ENCODE measurements at regions not wholly inside any gene's neighbourhood (a gene's known extent, or its start where the extent isn't known, plus 50 kb on each side); places are given as distances from the start of the nearest gene placed in this dataset.

DNA sequence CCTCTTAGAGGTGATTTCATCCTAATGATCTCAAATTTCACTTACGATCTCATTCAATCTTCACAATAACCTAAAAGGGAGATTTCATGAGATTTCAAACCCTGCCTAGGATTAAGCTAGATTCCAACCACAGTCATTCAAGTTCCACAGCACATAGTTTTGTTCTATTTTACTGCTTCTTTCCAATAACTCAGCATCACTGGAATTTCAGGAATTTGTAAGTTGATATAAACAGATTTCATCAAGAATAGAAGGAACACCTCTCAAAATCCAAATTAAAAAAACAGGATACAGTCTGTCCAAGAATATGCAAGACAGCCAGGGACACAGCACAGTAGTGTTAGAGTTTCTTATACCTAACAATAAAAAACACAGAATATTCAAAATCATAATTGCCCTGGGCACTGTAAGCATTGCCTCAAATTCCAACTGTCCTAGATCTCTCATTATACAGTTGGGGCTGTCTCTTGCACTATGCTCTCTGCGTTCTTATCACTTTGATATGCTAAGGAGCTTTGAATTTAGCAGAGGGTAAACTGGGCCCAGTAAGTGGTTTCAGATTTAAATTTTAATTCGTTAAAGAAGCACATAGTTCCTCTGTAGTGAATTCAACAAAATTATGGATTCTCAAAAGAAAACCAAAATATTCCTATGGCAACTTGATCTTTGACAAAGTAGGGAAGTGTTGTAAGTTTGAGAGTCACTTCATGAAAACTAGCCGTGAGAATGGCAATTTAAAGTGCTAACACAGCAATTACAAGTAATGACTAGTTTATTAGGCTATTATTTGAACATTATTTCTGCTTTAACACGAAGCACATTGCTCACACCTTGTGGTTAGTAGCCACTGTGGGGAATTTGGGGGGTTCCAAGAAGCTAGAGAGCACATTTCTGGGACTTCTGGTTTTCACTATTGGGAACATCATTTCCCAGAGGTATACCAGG, 478.6 kb upstream of the C9orf72 start:
- 0% methylated on average over 3 of the region's 5 CpGs for WGBS (ENCODE audit: insufficient coverage, low coverage, missing lambda C conversion rate)
- intact Hi-C loops (cut with micrococcal nuclease): no loop called here
- POLR2A ChIA-PET: no interaction called here
- no peaks in the 10 kb centered on the region for H3K27me3 ChIP-seq (ENCODE audit: control insufficient read depth in 2 of 2, insufficient read depth in 2 of 2, low read length in 2 of 2)
- CTCF ChIA-PET (ENCODE audit: low intra/inter-chr PET ratio): no interaction called here
- no peaks in the 10 kb centered on the region for H3K36me3 ChIP-seq (ENCODE audit: control insufficient read depth, insufficient read depth, low read length)
- in situ Hi-C loops (cut with MboI): no loop called here
- no peaks in the 10 kb centered on the region for H3K79me2 ChIP-seq (ENCODE audit: control insufficient read depth, insufficient read depth, low read length)
- BruUV-seq (replicated peaks): no TSS peak
- TF ChIP-seq ELF2 (CRISPR knock-in tag; IDR thresholded peaks at IDR 0.05) (no peak), U2AF1 (optimal IDR thresholded peaks at IDR 0.05; ENCODE audit: low read depth, low read length) (no peak), PPARD (CRISPR knock-in tag; IDR thresholded peaks at IDR 0.05) (no peak), XRCC3 (IDR thresholded peaks at IDR 0.05) (no peak), STAT5B (CRISPR knock-in tag; IDR thresholded peaks at IDR 0.05) (no peak)
- TF ChIP-seq, protein P1, sequence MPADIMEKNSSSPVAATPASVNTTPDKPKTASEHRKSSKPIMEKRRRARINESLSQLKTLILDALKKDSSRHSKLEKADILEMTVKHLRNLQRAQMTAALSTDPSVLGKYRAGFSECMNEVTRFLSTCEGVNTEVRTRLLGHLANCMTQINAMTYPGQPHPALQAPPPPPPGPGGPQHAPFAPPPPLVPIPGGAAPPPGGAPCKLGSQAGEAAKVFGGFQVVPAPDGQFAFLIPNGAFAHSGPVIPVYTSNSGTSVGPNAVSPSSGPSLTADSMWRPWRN (IDR thresholded peaks at IDR 0.05; ENCODE audit: low read depth): no peak
- TF ChIP-seq, protein P2, sequence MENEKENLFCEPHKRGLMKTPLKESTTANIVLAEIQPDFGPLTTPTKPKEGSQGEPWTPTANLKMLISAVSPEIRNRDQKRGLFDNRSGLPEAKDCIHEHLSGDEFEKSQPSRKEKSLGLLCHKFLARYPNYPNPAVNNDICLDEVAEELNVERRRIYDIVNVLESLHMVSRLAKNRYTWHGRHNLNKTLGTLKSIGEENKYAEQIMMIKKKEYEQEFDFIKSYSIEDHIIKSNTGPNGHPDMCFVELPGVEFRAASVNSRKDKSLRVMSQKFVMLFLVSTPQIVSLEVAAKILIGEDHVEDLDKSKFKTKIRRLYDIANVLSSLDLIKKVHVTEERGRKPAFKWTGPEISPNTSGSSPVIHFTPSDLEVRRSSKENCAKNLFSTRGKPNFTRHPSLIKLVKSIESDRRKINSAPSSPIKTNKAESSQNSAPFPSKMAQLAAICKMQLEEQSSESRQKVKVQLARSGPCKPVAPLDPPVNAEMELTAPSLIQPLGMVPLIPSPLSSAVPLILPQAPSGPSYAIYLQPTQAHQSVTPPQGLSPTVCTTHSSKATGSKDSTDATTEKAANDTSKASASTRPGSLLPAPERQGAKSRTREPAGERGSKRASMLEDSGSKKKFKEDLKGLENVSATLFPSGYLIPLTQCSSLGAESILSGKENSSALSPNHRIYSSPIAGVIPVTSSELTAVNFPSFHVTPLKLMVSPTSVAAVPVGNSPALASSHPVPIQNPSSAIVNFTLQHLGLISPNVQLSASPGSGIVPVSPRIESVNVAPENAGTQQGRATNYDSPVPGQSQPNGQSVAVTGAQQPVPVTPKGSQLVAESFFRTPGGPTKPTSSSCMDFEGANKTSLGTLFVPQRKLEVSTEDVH (IDR thresholded peaks at IDR 0.05; ENCODE audit: low read depth, partially characterized antibody): no peak
- TF ChIP-seq, protein P3, sequence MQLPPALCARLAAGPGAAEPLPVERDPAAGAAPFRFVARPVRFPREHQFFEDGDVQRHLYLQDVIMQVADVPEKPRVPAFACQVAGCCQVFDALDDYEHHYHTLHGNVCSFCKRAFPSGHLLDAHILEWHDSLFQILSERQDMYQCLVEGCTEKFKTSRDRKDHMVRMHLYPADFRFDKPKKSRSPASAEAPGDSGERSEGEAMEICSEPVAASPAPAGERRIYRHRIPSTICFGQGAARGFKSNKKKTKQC (CRISPR knock-in tag; IDR thresholded peaks at IDR 0.05): no peak
- ATAC-seq (no peak), FAIRE-seq (no peak), DNase-seq (ENCODE audit: extremely low read depth in 1 of 4, low spot score in 3 of 4) (no peak)
- H3K4me1 ChIP-seq (replicated peaks in 1 of 2; ENCODE audit: control insufficient read depth in 2 of 2, insufficient read depth in 2 of 2, low read length in 2 of 2): no peaks in the 10 kb centered on the region
- no peaks in the 10 kb centered on the region for H4K20me1 ChIP-seq (replicated peaks; ENCODE audit: control insufficient read depth, insufficient read depth, low read length)
- no peaks in the 10 kb centered on the region for H3K9me1 ChIP-seq (ENCODE audit: control insufficient read depth, insufficient read depth, low read length)
- H3K4me2 ChIP-seq (ENCODE audit: insufficient read depth, low read length): no peak overlapping the region
- no peak overlapping the region for H3K27ac ChIP-seq (ENCODE audit: extremely low read depth, low read depth, low read length)
- no peak overlapping the region for H3K4me3 ChIP-seq
- H2AFZ ChIP-seq (ENCODE audit: low read depth, low read length): no peak overlapping the region
- no peak overlapping the region for H3K9ac ChIP-seq (ENCODE audit: insufficient read depth in 1 of 2, low read depth in 2 of 2, low read length in 2 of 2)
- no peaks in the 10 kb centered on the region for H3K9me3 ChIP-seq (replicated peaks; ENCODE audit: control insufficient read depth, insufficient read depth, low read depth, low read length)

Data from K562 (cell line).